ENCODE measurements at regions not wholly inside any gene's neighbourhood (a gene's known extent, or its start where the extent isn't known, plus 50 kb on each side); places are given as distances from the start of the nearest gene placed in this dataset.

DNA sequence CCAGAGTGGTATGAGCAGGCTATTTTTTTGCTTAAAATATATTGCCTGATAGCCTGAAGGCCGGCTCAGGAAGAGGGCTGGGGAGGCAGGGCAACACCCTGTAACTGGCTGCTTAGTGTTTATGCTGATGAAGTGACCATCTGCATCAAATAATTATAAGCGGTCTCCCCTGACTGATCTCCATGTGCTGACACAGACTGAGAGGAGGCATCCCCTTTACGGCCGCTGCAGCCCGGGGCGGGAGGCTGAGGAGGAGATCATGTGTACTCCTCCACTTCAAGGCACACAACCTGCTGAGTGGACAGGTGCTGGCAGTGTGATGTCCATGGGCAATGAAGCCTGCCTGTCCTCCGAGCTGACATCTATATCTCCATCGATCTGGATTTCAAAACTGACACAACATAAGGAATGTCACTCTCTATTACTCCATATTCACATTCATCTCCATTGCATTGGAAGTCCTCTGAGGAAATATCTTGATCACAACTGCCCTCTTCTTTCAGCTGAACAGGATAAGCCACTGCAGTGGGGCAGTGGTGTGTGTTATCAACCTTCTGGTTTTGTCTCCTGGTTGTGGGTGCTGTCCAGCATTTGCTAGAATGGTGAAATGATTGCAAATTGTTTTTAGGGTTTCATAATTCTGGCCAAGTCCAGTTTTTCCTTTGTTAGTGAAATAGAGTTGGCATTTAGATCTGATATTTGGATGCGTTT, 143.5 kb downstream of the AQP4 start:
- Mint-ChIP-seq H3K4me1 (no peaks in the 10 kb centered on the region), H3K4me3 (no peak overlapping the region), H3K27me3 (peaks cover 3% of the 10 kb centered on the region), H3K9me3 (no peaks in the 10 kb centered on the region), H3K36me3 (no peaks in the 10 kb centered on the region), H3K27ac (no peak overlapping the region)

DNA sequence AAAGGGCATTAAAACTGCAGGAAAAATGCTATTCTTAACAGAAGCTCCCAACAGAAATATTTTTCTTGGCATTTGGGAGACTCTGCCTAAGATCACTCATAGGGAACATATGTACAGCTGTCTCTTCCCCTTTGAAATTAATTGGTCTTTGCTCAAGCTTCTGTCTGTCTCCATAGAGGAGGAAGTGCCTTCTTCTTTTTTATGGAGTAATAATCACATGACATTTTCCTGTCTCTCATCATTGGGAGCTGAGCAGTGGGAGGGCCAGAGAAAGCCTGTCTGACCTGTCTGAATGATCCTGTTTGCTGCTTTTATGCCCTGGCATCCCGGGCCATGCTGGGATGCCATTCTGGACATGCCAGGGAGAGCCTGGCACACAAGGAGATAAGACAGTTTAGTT, 145.6 kb downstream of the AQP4 start:
- Mint-ChIP-seq H3K27me3 (peaks cover 5% of the 10 kb centered on the region), H3K9me3 (no peaks in the 10 kb centered on the region), H3K27ac (no peak overlapping the region), H3K4me3 (no peak overlapping the region), H3K4me1 (no peaks in the 10 kb centered on the region), H3K36me3 (no peaks in the 10 kb centered on the region)

DNA sequence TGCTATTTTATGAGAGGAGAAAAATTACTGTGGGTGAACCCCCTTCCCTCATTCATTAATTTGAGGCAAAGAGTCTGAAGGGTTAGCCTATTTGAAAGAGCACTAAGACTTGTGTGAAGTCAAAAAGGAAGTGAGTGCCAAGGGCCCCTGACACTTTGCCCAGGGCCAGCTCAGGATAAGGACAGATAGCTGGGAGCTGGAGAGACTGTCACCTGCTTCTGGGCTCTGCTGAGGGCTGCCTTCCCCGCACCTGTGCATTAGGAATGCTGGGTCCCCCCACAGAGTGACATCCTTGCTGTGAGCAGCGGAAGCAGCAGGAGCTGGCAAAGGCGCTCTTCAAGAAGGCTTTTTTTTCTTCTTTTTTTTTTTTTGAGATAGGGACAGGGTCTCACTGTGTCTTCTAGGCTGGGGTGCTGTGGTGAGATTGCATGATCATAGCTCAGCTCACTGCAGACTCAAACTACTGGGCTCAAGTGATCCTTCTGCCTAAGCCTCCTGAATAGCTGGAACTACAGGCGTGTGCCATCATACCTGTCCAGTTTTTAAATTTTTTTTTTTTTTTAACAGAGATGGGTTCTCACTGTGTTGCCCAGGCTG, 148.3 kb downstream of the AQP4 start:
- Mint-ChIP-seq H3K27ac (no peak overlapping the region), H3K27me3 (peaks cover 5% of the 10 kb centered on the region), H3K4me1 (no peaks in the 10 kb centered on the region), H3K36me3 (no peaks in the 10 kb centered on the region), H3K9me3 (no peaks in the 10 kb centered on the region), H3K4me3 (no peak overlapping the region)

DNA sequence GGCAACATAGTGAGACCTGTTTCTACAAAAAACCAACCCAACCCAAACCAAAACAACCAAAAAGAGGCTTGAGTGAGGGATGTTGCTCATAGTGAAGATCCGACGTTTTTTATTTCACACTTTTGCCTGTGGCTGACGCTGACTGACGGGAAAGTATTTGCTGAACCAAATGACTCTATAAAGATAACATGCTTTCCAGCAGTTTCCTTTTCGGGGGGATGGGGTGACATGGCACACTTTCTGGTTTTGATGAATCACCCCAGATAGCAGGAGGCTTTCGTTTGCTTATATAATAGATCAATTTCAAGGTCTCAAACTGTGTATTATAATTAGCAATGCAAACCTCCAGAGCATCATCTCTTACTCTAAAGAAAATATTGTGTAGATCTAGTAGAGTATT, 150.8 kb downstream of the AQP4 start:
- no peaks in the 10 kb centered on the region for H3K4me1 Mint-ChIP-seq

DNA sequence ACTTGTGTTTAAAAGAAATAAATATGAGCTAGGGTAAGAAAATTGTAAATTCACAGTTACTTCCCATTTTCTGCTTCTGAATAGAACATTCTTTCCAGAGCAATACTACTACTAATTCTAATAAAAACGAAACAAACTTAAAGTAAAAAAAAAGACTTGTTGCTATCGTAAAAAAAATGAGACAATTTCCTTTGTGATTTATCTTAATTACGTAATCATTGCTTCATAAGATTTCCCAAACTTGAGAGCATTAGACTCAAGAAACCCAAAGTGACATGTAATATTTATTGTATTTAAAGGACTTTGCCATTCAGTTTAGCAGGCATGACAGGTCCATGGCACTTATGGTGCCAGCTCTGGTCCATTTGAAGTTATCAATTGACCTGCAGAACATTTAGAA, 153.8 kb downstream of the AQP4 start:
- Mint-ChIP-seq H3K27ac (no peak overlapping the region), H3K4me3 (no peak overlapping the region), H3K27me3 (peaks cover 7% of the 10 kb centered on the region), H3K4me1 (no peaks in the 10 kb centered on the region), H3K36me3 (no peaks in the 10 kb centered on the region), H3K9me3 (no peaks in the 10 kb centered on the region)

More for the DNA sequence above, 150.8 kb downstream of the AQP4 start:
- H3K9me3 Mint-ChIP-seq = no peaks in the 10 kb centered on the region
- H3K4me3 Mint-ChIP-seq = no peak overlapping the region
- peaks cover 5% of the 10 kb centered on the region for H3K27me3 Mint-ChIP-seq
- no peak overlapping the region for H3K27ac Mint-ChIP-seq
- no peaks in the 10 kb centered on the region for H3K36me3 Mint-ChIP-seq

DNA sequence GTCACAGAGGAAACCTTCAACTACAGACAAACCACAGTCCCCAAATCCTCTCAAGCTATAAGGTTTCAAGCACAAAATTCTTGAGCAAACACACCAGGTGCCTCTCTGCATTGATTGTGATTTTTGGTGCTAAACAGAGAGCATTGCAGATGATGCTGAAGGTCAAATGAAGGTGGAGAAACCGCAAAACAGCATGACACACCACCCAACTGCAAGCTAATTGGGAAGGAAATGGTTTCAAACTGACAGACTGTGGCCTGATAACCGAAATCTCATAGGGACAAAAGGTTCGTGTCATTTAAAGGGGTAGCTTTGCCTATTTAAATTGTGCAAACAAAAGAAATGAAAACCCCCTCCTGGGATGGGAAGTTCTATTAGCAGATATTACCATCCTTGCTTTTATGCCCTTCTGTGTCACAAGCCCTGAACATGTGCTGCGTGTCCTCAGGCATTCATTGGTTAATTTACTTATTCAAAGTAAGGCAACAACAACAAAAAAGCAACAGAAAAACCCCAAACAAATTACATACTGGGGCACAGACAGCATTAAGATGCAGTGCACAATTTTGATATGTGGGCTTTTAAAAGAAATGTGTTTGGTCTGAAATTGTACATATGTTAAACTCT, 154.9 kb downstream of the AQP4 start:
- H3K4me1 Mint-ChIP-seq = no peaks in the 10 kb centered on the region
- no peaks in the 10 kb centered on the region for H3K9me3 Mint-ChIP-seq
- H3K36me3 Mint-ChIP-seq = no peaks in the 10 kb centered on the region
- H3K27ac Mint-ChIP-seq = no peak overlapping the region
- H3K27me3 Mint-ChIP-seq = peaks cover 5% of the 10 kb centered on the region
- H3K4me3 Mint-ChIP-seq = no peak overlapping the region

DNA sequence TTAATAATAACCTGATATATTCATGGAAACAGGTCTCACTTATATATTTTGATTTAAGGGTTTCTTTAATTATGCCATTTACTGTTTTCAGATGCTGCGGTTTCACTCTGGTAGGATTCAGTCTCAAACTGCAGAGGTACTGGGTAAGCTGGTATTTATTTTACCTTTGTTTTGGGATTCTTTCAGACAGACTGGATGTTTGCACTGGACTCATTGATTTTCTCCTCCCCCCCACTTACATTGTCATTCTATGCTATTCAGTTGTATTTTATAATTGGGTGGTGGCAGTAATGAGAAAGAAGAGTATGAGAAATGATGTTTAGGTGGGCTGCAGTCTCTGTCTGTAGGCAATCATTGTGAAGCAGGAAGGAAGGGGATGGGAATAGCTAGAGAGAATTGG, 155.6 kb downstream of the AQP4 start:
- H3K4me1 Mint-ChIP-seq = no peaks in the 10 kb centered on the region
- no peaks in the 10 kb centered on the region for H3K36me3 Mint-ChIP-seq
- H3K27ac Mint-ChIP-seq = no peak overlapping the region
- H3K9me3 Mint-ChIP-seq = no peaks in the 10 kb centered on the region
- peaks cover 5% of the 10 kb centered on the region for H3K27me3 Mint-ChIP-seq
- H3K4me3 Mint-ChIP-seq = no peak overlapping the region

DNA sequence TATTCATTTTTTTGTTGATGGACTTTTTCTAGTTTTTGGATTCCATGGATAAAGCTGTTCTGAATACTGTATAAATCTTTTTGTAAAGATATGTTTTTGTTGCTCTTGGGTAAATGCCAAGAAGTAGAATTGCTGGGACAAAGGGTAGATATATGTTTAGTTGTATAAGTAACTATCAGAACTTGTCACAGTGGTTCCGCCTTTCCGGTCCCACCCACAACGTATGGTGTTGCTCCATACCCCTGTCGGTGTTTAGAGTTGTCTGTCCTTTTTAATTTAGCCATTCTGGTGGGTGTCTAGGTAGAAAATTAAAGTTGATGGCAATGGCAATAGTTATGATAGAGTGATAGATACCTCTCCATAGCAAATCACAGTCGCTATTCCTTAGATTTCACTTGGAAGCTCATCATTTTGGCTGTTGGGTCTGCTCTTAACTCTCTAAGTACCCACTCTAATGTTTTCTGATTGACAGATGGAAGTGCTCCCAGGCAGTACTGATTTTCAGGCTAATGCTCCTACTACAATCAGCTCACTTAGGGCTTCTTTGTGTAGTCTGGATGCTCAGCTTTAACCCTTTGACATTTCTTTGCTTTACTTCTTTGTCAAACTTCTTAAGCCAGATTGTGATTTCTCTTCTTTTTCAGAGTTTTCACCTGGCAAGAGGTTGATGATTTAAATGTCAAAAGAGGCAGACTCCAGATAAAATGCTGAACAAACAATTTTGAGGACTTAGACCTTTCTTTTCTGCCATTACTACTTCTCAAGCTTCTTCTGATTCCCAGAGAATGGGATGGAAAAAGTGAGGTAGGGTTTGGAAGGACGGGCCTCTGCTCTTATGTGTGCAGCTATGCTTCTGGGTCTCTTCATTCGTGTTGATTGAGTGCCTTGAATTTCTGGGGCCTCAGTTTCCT, 156.4 kb downstream of the AQP4 start:
- no peaks in the 10 kb centered on the region for H3K4me1 Mint-ChIP-seq
- no peaks in the 10 kb centered on the region for H3K36me3 Mint-ChIP-seq
- no peaks in the 10 kb centered on the region for H3K9me3 Mint-ChIP-seq
- H3K27ac Mint-ChIP-seq = no peak overlapping the region
- no peak overlapping the region for H3K4me3 Mint-ChIP-seq
- peaks cover 5% of the 10 kb centered on the region for H3K27me3 Mint-ChIP-seq

DNA sequence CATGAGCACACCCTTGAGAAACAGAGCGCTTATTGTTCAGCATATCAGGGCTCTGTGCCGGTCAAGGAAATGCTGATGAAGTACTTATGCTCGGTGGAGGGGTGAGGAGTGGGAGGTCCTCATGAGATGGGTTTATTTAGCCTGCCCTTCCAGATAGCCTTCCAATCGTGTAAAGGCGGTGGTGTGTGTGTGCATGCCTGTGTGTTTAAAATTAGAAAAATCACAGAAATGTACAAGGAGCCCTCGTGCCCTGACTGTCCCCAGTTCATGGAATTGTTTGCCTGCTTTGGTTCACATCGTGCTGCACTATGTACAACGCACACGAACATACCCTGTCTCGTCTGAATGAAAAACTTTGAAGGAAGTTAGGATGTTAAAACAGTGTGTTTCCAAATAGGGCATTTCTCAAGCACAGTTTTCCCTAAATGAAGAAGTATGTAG, 158.6 kb downstream of the AQP4 start:
- H3K4me1 Mint-ChIP-seq = no peaks in the 10 kb centered on the region
- H3K4me3 Mint-ChIP-seq = no peak overlapping the region
- no peak overlapping the region for H3K27ac Mint-ChIP-seq
- H3K36me3 Mint-ChIP-seq = no peaks in the 10 kb centered on the region
- H3K9me3 Mint-ChIP-seq = no peaks in the 10 kb centered on the region
- H3K27me3 Mint-ChIP-seq = peaks cover 5% of the 10 kb centered on the region

DNA sequence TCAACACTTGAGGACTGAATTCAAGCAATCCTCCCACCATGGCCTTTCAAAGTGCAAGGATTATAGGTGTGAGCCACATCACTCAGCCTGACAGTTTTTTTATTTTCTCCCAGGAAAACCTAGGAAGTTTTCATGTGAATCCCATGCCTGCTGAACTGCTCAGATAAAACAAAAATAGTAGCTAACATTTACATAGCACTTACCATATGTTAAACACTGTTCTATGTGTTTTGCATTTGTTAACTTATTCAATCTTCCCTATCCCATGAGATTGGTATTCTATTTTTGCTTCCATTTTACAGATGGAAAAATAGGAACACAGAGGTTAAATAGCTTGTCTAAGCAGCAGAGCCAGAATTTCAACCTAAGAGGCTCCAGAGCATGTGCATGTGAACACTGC, 157.4 kb upstream of the KCTD1 start:
- Mint-ChIP-seq H3K36me3 (no peaks in the 10 kb centered on the region), H3K9me3 (no peaks in the 10 kb centered on the region), H3K4me3 (no peak overlapping the region), H3K4me1 (no peaks in the 10 kb centered on the region), H3K27ac (no peak overlapping the region), H3K27me3 (peaks cover 5% of the 10 kb centered on the region)

DNA sequence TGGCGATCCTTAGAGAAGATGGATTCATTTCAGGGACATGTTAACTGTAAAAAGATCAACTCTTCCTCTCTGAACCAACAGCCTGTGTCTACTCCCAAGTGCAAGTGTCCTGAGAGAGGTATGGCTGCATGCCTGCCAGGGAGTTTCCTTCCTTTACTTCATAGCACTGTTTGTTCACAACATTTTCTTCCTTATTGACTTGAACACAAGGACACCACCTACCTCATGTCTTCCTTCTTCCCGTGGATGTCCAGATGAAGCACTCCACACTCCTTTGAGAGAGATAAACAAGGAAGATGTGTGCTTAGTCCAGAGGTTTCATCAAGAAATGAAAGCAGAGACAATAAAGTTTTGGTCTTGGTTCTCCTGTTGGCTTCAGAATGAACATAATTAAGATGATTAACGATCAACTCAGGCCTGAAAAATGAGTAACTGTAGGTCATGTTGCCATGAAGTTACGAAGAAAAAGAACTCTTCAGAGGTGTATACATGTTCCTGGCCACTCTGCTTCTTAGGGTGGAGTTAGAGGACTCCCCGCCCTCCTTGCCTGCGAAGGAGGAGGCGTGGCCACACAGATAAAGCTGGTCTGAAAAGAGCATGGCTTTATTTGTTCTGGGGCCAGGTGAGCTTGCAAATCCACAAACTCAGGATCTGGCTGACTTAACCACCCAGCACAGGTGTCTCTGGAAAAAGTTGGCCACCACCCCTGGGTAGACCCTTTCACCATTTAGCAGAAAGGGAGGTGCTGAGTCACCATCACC, 155.0 kb upstream of the KCTD1 start:
- no peak overlapping the region for H3K4me3 Mint-ChIP-seq

DNA sequence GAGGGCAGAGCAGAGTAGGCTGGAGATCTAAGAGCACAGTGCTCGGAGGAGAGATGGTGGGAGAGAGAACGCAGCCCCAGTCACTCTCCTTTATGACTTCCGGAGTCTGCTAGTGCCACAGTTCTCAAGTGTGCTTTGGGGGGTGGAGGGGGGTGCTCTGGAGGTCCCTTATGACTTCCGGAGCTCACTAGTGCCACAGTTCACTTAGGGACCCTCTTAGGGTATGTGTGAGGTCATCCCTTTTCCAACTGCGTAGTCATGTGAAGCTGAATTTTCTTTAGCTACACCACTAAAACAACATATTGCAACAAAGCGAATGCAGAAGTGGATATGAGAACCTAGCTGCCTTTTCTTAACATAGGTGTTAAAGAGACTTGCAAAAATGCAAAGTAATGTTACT, 153.7 kb upstream of the KCTD1 start:
- Mint-ChIP-seq H3K27me3 (peaks cover 1% of the 10 kb centered on the region), H3K9me3 (no peaks in the 10 kb centered on the region), H3K27ac (no peak overlapping the region), H3K4me1 (no peaks in the 10 kb centered on the region), H3K36me3 (no peaks in the 10 kb centered on the region), H3K4me3 (no peak overlapping the region)

More for the DNA sequence above, 155.0 kb upstream of the KCTD1 start:
- no peaks in the 10 kb centered on the region for H3K36me3 Mint-ChIP-seq
- H3K27ac Mint-ChIP-seq = no peak overlapping the region
- H3K9me3 Mint-ChIP-seq = no peaks in the 10 kb centered on the region
- H3K4me1 Mint-ChIP-seq = no peaks in the 10 kb centered on the region
- peaks cover under 1% of the 10 kb centered on the region for H3K27me3 Mint-ChIP-seq

DNA sequence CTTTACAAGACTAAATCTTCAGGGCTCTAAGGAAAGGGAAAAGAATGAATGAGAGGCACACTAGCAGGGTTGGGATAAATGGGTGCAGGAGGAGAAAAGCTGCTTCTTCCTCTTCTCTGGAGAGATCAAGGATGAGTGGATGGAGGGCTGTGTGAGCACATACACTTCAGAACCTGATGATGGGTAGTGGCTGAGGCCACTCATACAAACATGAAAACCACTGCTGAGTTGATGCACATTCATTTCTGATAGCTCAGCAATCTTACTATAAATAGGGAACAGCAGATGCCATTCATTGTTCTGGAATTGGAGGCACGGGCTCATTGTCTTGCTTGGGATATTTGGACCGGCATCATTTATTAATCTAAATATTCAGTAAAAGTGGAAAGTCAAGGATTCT, 152.4 kb upstream of the KCTD1 start:
- H3K4me3 Mint-ChIP-seq = no peak overlapping the region
- no peaks in the 10 kb centered on the region for H3K4me1 Mint-ChIP-seq
- peaks cover 1% of the 10 kb centered on the region for H3K27me3 Mint-ChIP-seq
- no peaks in the 10 kb centered on the region for H3K9me3 Mint-ChIP-seq
- H3K36me3 Mint-ChIP-seq = no peaks in the 10 kb centered on the region
- H3K27ac Mint-ChIP-seq = no peak overlapping the region

DNA sequence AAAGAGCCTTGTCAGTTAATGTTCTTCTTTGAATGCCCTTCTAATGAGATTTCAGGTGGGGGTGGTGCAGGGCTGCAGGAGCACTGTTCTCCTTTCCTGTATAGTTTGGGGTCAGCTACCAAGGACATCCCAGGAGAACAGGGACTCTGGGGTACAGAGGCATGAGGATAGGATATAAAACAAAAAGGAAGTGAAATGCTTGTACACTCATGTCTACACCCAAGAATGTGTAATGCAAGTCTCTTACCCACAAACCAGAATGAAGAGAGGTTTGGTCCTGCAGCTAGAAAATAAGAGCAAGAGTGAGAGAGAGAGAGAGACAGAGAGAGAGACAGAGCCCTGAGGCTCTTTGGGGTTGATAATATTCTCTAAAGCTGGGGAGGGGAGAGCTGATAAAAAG, 151.8 kb upstream of the KCTD1 start:
- Mint-ChIP-seq H3K9me3 (no peaks in the 10 kb centered on the region), H3K27ac (no peak overlapping the region), H3K27me3 (peaks cover 1% of the 10 kb centered on the region), H3K36me3 (no peaks in the 10 kb centered on the region), H3K4me1 (no peaks in the 10 kb centered on the region), H3K4me3 (no peak overlapping the region)
